ENCODE measurements at regions not wholly inside any gene's neighbourhood (a gene's known extent, or its start where the extent isn't known, plus 50 kb on each side); places are given as distances from the start of the nearest gene placed in this dataset.
"Not testable (repeated sequence)": the region's sequence is repeated elsewhere in the genome, so short reads cannot be mapped to it uniquely, and the experiment has no call there.

- Histone ChIP-seq H3K9me3 (ENCODE audit: insufficient read depth, low read length, severe bottlenecking) (no peaks in the 10 kb centered on the region), H3K79me2 (ENCODE audit: insufficient read depth, low read length) (peaks cover 15% of the 10 kb centered on the region), H3K36me3 (ENCODE audit: insufficient read depth, low read length) (no peaks in the 10 kb centered on the region), H4K20me1 (ENCODE audit: insufficient read depth, low read length) (no peaks in the 10 kb centered on the region), H3K4me1 (ENCODE audit: insufficient read depth, low read length) (peaks cover 14% of the 10 kb centered on the region), H3K4me2 (ENCODE audit: insufficient read depth, low read length) (no peak overlapping the region), H2AFZ (ENCODE audit: low read depth, low read length) (no peak overlapping the region), H3K9ac (ENCODE audit: low read depth, low read length) (no peak overlapping the region), H3K27me3 (ENCODE audit: insufficient read depth, low read length, poor library complexity) (no peaks in the 10 kb centered on the region), H3K4me3 (ENCODE audit: low read depth in 1 of 2, low read length in 2 of 2) (no peak overlapping the region), H3K27ac (ENCODE audit: low read length) (no peak overlapping the region)
- TF ChIP-seq EZH2 (IDR thresholded peaks at IDR 0.05; ENCODE audit: borderline replicate concordance, low read depth, low read length, severe bottlenecking) (no peak), CTCF (IDR thresholded peaks at IDR 0.05; ENCODE audit: borderline replicate concordance, extremely low read depth, low read length, poor library complexity, severe bottlenecking) (no peak)
- no peak for ATAC-seq (ENCODE audit: insufficient read depth, low read depth)
- no peak for DNase-seq
Measured at GRCh38 chr17:68097161-68097805, 61.7 kb downstream of the KPNA2 start.

- H3K9ac ChIP-seq (ENCODE audit: low read depth, low read length); DNase-seq; H4K20me1 ChIP-seq (ENCODE audit: insufficient read depth, low read length); H3K4me2 ChIP-seq (ENCODE audit: insufficient read depth, low read length); H3K4me3 ChIP-seq (ENCODE audit: low read depth in 1 of 2, low read length in 2 of 2); H3K9me3 ChIP-seq (ENCODE audit: insufficient read depth, low read length, severe bottlenecking); H2AFZ ChIP-seq (ENCODE audit: low read depth, low read length); ATAC-seq (ENCODE audit: insufficient read depth, low read depth); H3K27me3 ChIP-seq (ENCODE audit: insufficient read depth, low read length, poor library complexity); H3K27ac ChIP-seq (ENCODE audit: low read length); H3K36me3 ChIP-seq (ENCODE audit: insufficient read depth, low read length): not testable (repeated sequence)
- H3K4me1 ChIP-seq (ENCODE audit: insufficient read depth, low read length) = peaks cover 30% of the 10 kb centered on the region
- H3K79me2 ChIP-seq (ENCODE audit: insufficient read depth, low read length) = peaks cover 35% of the 10 kb centered on the region
Measured at GRCh38 chr17:68099341-68099753, 63.8 kb downstream of the KPNA2 start.

GRCh38 chr17:68100000-68100641, 64.6 kb downstream of the KPNA2 start:
- no peak overlapping the region for H2AFZ ChIP-seq (ENCODE audit: low read depth, low read length)
- no peaks in the 10 kb centered on the region for H3K27me3 ChIP-seq (ENCODE audit: insufficient read depth, low read length, poor library complexity)

More at GRCh38 chr17:68100000-68100641, 64.6 kb downstream of the KPNA2 start:
- Histone ChIP-seq H4K20me1 (ENCODE audit: insufficient read depth, low read length) (no peaks in the 10 kb centered on the region), H3K36me3 (ENCODE audit: insufficient read depth, low read length) (peaks cover 4% of the 10 kb centered on the region; the same call in 1 of the 2 replicates), H3K9ac (ENCODE audit: low read depth, low read length) (no peak overlapping the region), H3K27ac (ENCODE audit: low read length) (no peak overlapping the region), H3K4me1 (ENCODE audit: insufficient read depth, low read length) (peaks cover 30% of the 10 kb centered on the region), H3K9me3 (ENCODE audit: insufficient read depth, low read length, severe bottlenecking) (no peaks in the 10 kb centered on the region), H3K4me3 (ENCODE audit: low read depth in 1 of 2, low read length in 2 of 2) (no peak overlapping the region), H3K79me2 (ENCODE audit: insufficient read depth, low read length) (peaks cover 42% of the 10 kb centered on the region), H3K4me2 (ENCODE audit: insufficient read depth, low read length) (peak overlapping the region; percentile 77; the same call in 1 of the 2 replicates)
- DNase-seq = no peak
- TF ChIP-seq EZH2 (IDR thresholded peaks at IDR 0.05; ENCODE audit: borderline replicate concordance, low read depth, low read length, severe bottlenecking) (no peak), CTCF (IDR thresholded peaks at IDR 0.05; ENCODE audit: borderline replicate concordance, extremely low read depth, low read length, poor library complexity, severe bottlenecking) (no peak)
- no peak for ATAC-seq (ENCODE audit: insufficient read depth, low read depth)

Measured in DND-41 (cell line).